ENCODE measurements at regions not wholly inside any gene's neighbourhood (a gene's known extent, or its start where the extent isn't known, plus 50 kb on each side); places are given as distances from the start of the nearest gene placed in this dataset.
"Not testable (repeated sequence)": the region's sequence is repeated elsewhere in the genome, so short reads cannot be mapped to it uniquely, and the experiment has no call there.

DNA sequence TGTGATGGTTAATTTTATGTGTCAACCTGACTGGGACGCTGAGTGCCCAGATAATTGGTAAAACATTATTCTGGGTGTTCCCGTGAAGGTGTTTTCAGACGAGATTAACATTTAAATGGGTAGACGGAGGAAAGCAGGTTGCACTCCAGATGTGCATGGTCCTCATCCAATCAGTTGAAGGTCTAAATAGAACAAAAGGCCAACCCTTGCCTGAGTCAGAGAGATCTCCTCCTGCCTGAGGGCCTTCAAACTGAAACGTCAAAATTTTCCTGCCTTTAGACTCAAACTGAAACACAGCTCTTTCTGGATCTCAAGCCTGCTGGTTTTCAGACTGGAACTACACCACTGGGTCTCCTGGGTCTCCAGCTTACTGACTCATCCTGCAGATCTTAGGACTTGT, 73.5 kb downstream of the NPIPA8 start:
- DNase-seq = not testable (repeated sequence)

DNA sequence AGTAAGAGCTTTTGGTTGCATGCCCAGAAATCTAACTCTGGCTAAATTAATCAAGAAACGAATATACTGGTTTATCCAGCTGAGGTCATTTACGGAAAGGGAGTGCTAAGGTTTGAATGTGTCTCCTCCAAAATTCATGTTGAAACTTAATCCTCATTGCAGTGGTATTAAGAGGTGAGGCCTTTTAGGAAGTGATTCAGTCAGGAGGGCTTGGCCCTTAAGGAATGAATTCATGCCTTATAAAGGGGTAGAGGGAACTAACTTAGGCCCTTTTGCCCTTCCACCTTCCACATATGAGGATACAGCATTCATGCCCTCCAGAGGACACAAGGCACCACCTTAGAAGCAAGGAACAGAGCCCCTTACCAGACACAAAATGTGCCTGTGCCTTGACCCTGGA, 74.7 kb downstream of the NPIPA8 start:
- not testable (repeated sequence) for DNase-seq

DNA sequence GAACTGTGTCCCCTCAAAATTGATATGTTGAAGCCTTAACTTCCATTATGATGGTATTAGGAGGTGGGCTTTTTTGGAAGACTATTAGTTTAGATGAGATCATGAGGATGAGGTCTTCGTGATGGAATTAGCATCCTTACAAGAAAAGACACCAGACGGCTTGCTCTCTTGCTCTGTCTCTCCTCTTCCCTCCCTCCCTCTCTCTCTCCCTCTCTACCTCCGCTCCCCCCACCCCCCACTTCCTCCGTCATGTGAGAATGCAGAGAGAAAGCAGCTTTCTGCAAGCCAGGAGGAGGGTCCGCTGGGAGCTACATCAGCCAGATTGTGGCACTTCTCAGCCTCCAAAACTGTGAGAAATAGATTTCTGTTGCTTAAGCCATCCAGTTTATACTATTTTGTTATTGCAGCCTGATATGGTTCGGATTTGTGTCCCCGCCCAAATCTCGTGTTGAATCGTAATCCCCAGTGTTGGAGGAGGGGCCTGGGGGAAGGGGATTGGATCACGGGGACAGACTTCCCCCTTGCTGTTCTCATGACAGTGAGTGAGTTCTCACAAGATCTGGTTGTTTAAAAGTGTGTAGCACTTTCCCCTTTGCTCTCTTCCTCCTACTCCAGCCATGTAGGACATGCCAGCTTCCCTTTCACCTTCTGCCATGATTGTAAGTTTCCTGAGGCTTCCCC, 76.9 kb downstream of the NPIPA8 start:
- DNase-seq = not testable (repeated sequence)

DNA sequence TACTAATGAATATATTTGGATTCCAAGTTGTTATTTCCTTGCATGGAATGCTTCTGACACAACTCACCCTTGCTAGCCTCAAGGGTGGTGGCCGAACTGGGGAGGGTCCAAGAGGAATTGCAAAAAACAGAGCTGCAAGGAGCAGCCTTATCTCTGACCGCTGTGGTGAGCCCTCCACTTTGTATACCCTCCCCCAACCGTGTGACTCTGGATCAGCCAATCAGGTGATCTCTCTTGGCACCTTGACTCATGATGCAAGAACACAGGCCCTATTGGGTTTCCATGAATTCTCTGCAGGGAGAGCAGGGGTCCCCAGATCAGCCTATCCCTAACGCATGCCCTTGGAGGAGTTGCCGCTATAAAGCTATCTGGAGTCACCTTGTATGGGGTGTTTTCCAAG, 83.6 kb downstream of the NPIPA8 start:
- DNase-seq = not testable (repeated sequence)

DNA sequence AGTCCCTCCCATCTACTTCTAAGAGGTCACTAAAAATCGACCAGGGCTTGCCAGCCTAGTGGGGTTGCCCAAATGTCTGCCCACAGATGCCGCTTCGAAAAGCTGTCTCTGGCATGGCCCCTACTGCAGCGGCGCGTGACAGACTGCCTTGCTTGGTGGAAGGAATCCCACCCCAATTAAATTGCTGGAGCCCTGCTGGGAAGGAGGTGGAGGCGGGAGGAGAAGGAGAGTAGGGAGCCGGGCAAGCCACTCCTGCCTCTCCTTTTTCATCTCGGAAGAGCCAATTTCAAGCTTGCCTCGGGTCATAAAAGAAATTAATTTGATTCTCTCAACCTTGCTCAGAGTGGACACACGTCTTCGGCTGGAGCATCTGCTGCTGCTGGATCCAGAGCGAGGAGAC, 106.0 kb downstream of the NPIPA8 start:
- not testable (repeated sequence) for DNase-seq

DNA sequence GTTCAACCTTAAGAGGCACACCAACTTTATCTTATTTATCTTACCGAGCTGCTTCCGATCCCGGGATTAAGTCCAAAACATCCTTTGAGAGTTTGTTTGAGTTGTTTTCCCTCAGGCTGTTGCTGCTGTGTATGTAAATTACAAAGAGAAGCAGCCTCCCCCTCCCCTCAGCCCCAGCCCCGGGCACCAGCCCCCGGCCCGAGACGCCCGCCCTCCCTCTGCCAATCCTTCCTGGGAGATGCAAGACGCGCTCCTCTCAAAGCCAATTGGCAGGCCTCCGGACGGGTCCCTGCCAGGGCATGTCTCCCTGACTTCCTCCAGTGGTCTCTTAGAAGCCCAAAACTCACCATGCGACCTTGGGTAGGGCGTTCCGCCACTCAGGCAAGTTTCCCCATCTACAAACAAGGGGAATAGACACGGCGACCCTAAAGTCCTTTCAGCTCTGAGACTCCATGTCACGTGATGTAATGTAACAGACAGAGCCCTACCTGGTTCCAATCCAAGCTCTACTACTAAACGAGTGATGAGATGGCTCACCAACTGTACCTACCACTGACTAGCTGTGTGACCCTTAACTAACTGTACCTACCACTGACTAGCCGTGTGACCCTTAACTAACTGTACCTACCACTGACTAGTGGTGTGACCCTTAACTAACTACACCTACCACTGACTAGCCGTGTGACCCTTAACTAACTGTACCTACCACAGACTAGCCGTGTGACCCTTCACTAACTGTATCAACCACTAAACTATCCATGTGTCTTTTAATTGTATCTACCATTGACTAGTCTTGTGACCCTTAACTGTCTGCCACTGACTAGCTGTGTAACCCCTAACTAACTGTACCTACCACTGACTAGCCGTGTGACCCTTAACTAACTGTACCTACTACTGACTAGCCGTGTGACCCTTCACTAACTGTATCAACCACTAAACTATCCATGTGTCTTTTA, 114.2 kb downstream of the NPIPA8 start:
- DNase-seq = not testable (repeated sequence)

DNA sequence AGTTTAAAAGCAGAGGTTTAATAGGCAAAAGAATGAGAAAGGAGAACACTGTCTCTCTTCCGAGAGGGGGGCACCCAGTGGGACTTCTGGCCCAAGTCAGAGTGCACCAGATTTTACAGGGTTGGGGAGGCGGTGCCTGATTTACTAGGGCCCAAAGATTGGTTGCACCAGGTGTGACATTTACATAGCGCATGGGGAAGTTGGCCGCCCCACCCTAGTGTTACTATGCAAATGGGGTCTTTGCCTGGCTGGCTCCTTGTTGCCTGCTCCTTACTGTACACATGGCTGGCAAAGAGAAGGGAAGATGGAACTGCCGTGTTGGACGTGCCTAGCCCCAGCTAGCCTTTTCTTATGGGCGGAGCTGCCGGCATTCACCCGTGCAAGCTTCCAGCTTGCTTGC, 118.8 kb downstream of the NPIPA8 start:
- DNase-seq = not testable (repeated sequence)

DNA sequence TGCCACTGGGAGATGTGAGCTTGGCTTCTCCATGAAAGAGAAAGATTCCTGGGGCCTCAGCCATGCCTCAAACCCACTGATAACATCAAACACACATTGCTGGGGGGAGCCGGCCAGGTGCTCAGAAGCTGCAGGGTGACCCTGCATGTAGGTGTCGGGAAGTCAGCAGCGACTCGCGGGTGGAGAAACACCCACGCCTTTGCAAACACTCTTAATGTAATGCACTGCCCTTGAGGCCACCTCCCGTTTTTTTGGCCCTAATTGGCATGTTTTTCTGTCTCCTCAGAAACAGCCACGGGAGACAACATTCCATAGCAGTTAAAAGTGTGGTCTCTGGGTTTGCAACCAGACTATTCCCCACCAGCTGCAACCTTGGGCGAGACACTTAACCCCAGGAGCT, 119.7 kb downstream of the NPIPA8 start:
- DNase-seq = not testable (repeated sequence)

DNA sequence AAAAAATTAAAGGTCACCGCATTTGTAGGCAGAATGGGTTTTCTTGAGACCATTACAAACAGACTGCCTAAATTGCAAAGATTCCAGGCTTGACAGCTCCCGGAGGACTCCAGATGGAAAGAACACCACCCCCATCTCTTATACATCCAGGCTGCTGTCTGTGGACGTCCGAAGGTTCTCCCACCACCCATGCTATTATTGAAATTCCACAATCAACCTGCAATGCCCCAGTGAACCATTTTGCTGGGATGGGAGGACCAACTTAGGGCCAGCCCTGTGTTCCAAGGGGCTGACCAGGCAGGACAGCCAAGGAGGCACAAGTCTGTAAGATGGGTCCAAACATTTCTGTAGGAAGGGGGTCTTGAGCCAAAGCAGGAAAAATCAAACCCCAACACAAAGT, 122.7 kb downstream of the NPIPA8 start:
- DNase-seq = not testable (repeated sequence)

DNA sequence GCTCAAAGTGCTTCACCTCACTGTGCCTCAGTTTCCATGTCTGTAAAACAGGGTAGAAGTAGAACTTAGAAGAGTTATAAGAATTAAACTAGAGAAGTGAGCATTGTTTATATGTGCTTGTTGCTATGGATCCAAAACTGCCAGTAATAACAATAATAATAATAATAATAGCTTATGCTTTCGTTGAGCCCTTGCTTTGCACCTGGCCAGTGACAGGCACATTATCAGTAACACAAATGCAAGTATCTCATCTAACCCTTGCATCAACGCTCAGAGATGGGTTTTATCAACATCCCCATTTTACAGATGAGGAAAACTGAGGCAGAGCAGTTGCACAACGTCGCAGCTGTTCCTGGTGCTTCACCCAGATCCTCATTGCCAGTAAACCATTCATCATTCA, 125.0 kb downstream of the NPIPA8 start:
- not testable (repeated sequence) for DNase-seq

DNA sequence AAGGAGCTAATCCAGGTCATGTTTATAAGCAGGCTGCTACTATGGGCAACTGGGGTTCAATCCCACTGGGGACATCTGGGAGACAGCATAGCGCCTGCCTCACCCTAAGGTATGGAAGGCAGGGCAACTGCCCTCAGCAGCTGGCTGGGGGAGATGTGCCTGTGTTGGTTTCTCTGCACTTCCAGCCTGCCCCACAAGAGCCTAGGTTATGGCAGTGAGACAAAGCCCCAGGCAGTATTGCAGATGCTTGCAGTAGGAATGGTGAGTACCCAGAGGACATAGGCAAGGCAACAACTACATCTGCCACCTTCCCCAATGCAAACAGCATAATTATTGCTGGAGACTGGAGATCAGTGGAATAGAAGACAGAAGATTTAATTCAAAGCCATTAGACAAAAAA, 131.8 kb downstream of the NPIPA8 start:
- not testable (repeated sequence) for DNase-seq

DNA sequence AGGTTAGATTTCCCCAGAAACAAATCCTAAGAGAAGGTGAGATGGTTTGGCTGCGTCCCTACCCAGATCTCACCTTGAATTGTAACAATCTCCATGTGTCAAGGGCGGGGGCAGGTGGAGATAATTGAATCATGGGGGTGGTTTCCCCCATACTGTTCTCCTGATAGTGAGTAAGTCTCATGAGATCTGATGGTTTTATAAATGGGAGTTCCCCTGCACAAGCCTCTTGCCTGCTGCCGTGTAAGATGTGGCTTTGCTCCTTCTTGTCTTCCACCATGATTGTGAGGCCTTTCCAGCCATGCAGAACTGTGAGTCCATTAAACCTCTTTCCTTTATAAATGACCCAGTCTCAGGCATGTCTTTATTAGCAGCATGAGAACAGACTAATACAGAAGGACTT, 132.2 kb downstream of the NPIPA8 start:
- not testable (repeated sequence) for DNase-seq

DNA sequence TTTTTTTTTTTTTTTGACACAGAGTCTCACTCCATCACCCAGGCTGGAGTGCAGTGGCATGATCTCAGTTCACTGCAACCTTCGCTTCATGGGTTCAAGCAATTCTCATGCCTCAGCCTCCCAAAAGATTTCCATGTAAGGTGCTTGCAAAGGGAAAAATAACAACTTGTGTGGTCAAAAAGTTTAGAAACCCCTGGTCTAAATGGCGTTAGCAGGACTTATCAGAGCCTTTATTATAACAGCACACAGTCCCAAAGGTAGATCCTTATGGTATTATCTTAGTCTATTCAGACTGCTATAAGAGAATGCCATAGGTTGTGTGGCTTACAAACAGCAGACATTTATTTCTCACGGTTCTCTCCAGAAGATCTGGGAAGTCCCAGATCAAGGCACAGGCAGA, 135.0 kb downstream of the NPIPA8 start:
- DNase-seq = not testable (repeated sequence)

DNA sequence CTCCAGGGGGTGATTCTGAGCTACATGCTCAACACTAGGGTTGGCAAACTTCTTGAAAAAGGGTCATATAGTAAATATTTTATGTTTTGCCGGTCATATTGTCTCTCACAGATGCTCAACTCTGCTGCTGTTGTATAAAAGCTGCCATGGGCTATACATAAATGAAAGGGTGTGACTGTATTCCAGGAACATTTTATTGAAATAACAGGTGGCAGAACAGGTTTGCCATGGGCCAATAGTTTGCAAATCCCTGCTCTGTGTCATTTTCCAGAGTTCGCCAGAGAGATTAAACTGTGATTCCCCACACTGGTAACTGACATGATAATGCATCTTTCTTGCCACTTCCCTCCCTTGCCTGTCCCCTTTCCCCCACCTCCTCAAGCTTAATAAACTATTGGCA, 144.1 kb downstream of the NPIPA8 start:
- not testable (repeated sequence) for DNase-seq

DNA sequence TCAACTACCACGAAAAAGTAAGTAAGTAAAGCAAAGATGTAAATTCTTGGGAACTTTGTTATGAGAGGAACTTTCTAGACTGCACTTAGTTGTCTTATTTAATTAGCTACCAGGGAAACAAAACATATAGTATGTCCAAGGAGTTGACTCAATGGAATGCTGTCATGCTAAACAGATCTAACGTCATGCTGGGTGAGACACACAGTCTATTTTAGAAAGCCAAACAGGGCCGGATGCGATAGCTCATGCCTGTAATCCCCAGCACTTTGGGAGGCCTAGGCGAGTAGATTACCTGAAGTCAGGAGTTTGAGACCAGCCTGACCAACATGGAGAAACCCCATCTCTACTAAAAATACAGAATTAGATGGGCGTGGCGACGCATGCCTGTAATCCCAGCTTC, 146.4 kb downstream of the NPIPA8 start:
- not testable (repeated sequence) for DNase-seq

DNA sequence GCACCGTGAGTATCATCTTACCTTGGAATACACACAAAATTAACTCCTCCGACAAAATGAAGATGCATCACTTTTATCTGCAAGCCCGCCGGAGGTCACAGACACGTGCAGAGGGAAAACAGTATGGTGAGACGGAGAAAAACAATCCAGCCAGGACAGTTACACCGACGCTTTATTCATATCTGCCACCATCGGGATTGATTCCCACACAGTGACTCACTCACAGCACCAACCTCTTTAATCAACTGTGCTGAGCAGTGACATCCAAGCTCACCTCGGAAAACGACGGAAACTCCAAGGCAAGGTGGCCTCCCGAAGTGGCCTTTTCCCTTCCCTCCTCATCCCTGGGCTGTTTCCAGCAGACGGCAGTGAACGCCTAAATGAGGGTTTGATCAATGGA, 151.8 kb downstream of the NPIPA8 start:
- not testable (repeated sequence) for DNase-seq

DNA sequence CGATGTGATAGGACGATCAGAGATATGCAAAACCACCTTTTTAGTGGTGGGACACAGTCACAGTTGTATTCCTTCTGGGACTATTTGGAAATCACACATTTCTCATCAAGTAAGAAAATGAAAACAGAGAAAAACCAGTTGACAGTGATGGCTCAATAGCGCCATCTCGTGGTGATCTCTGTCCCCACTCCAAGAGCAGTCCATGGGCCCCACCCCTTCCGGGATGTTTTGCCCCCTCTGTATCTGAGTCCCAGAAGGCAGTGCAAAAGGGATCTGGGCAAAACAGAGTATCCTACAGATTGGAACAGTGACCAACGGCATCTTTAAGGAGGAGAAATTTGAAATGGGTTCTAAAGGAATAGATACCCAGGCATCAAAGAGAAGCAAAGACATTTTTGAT, 155.5 kb downstream of the NPIPA8 start:
- DNase-seq = not testable (repeated sequence)

DNA sequence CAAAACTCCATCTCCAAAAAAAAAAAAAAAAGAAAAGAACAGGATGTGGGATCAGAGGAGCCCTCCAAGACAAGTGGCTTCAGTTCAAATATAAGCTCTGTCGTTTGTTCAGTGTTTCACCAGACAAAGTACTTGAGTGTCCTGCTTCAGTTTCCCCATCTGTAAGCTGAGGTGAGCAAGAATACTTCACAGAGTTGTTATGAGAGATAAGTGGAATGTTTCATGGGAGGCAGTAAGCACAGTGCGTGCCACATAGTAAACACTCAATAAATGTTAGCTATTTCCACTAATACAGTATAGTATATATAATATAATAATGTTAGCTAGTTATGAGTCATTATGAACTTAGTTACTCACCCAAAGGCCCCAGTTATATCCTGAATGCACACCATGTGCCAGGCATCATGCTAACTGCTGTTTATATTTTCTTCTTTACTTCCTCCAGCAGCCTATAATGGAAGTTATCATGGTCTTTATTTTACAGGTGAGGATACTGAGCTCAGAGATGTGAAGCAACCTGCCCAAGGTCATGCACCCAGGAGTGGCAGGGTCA, 162.5 kb downstream of the NPIPA8 start:
- DNase-seq = not testable (repeated sequence)

DNA sequence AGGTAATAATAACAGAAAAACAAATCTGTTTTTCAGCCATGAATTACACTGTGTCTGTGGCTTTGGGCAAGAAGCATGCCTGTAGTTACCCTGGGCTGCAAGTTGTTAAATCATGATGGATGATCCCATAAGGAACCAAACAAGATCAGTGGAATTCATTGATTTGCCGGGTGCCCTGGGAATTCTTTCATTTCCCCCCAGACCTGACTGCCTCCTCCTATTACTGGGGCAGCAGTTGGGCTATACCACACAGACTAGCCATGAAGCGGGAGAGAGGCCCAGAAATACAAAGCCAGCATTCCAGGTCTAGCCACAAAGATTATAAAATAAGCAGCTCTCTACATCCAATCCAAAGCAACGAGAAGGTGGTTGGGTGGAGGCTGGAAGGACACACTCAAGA, 174.2 kb downstream of the NPIPA8 start:
- DNase-seq = not testable (repeated sequence)

DNA sequence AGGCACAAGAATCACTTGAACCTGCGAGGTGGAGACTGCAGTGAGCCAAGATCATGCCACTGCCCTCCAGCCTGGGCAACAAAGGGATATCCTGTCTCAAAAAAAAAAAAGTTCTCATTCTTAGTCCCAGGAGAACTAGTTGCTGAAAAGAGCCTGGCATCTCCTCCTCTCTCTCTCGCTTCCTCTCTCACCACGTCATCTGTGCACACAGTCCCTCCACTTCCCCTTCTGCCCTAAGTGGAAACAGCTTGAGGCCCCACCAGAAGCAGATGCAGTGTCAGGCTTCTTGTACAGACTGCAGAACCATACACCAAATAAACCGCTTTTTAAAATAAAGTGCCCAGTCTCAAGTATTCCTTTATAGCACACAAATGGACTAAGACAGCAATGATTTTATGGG, 175.3 kb downstream of the NPIPA8 start:
- DNase-seq = not testable (repeated sequence)

DNA sequence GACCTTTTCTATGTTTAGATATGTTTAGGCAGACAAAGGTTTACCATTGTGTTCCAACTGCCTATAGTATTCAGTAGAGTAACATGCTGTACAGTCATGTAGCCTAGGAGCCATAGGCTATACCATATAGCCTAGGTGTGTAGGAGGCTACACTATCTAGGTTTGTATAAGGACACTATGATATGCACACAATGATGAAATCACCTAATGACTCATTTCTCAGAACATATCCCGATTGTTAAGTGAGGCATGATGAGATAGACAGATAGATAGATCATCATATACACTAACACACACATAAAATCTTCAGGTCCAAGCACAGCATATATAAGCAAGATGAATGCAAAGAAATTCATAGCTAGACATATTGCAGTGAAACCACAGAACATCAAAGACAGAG, 177.4 kb downstream of the NPIPA8 start:
- not testable (repeated sequence) for DNase-seq

DNA sequence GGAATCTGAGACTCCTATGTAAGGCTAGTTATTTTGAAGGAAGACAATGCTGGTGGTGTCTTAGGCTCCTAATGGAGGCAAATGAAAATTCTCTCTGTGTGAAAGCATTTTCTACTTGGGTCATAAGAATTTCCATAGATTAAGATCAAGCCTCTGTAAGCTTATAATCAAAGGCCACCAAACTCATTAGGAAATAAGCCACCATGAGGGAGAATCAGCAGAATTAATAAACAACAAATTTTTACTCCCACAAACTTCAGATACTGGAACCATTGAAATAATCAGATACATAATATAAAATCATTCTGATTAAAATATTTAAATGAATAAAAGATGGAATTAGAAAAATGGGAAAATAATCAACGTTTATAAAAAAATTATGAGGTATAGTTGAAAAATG, 178.7 kb downstream of the NPIPA8 start:
- DNase-seq = not testable (repeated sequence)

DNA sequence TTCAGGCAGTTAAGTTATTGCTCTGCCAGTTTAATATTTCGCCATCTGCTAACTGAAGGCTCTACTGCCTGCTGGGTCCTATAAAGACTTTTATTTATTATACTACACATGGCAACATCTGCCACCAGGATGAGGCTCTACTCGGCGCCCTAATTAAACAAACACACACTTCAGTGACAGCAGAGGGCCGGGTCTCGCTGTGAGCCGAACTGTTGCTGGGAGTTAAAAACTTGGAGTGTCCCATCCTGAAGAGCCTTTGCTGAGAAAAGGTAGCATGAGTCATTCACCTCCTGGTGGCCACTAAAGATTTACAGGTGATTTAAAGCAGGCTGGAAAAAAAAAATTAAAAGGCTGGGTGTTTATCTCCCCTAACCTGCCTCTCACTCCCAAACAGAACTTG, 183.7 kb downstream of the NPIPA8 start:
- DNase-seq = not testable (repeated sequence)

DNA sequence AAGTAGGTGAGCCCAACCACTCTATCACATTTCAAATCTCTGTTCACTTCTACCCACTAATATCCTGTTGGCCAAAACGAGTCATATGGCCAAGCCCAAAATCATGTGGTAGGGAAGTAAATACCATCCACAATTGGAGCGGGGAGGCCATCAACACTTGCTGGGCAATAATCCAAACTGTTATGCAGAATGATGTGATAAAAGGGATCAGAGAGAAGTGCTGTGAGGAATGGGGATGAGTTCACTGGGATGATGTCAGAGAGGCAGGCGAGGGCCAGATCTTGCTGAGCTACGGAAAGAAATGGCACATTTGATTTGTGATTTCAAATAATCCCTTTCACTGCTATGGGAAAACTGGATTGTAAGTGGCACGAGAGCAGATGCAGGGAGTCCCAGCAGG, 188.4 kb downstream of the NPIPA8 start:
- not testable (repeated sequence) for DNase-seq

All from NCI-H2171 (cell line).